GM20000 (cell line): ENCODE measurements at regions not wholly inside any gene's neighbourhood (a gene's known extent, or its start where the extent isn't known, plus 50 kb on each side); places are given as distances from the start of the nearest gene placed in this dataset.

Experiments
- DNase-seq: peaks from one replicate; pipeline ENCODE4 v3.0.0; 2012; ENCODE audit warnings: low spot score
- CTCF ChIP-seq: IDR thresholded peaks from 2 replicates; pipeline ENCODE4 v1.5.1; 2012; ENCODE audit warnings: mild to moderate bottlenecking, control low read depth; ENCODE audit errors: extremely low read depth, missing control alignments

- no peak for TF ChIP-seq CTCF
Measured at GRCh38 chr1:186572509-186572908, 107.7 kb downstream of the PTGS2 start.

DNA sequence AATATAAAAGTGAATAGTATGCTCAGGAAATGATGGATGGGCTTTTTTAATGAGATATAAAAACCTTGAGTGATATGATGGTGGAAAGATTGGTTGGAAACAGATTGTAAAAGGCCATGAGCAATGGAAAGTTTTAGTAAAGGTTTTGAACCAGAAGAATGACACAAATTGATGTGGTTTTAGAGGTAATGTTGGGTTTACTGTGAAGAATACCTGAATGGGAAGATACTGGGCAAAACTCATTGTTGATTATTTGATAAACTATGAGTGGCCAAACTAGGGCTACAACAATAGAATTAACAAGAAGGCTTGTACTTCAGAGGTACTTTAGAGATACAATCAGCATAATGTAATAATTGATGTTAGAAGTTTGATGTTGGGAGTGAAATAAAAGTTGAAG lies 108.5 kb downstream of the PTGS2 start:
- TF ChIP-seq CTCF: no peak
- DNase-seq: no peak

More at GRCh38 chr1:186572509-186572908, 107.7 kb downstream of the PTGS2 start:
- no peak for DNase-seq

GRCh38 chr1:186569856-186570255 lies 108.9 kb upstream of the PDC start:
- TF ChIP-seq CTCF: no peak
- no peak for DNase-seq

DNA sequence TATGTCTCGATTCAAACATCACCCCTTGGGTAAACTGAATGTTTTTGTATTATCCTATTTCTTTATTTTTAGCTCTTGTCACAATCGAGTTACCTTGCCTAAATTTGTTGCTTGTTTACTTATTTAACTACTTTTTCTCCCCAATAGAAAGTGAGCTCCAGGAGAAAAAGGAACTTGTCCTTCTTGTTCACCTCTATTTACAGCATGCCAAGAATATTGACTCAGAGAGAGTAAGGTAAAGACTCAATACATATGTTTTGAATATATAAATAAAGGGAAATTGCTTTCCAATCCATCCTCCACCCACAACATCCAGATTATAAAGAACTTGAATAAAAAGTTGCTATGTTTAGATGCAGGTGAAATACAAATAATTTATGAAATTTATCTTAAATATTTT lies 107.3 kb upstream of the PDC start:
- TF ChIP-seq CTCF: no peak
- DNase-seq: no peak

DNA sequence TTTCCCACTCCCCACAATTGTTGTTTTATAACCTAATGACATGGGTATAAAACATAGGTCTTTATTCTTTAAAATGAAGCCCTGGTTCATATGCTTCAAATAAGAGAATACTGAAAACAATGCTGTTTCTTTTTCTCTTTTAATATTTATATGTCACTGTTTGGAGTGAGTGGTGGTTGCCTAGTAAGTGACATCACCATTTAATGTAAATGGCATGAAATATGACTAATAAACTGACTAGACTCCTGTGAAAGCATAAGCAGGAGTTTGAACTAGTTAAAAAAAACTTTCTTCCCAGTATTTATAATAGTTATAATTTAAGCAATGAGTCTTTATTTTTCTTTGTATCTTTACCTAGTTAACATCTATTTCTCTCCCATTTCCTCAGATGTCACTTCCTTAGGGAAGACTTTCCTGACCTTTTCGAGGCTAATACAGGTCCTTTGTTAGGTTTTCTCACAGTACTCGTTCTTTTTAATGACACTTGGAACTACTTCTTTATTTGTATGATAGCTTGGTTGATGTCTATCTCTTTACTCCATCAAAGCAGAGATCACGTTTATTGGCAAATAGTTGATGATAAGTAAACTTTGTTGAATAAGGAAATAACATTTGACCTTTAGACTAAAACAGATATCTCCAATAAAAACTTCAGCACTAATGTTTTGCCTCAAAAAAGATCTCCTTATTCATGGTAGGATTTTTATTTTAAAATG lies 105.4 kb upstream of the PDC start:
- no peak for TF ChIP-seq CTCF
- DNase-seq: no peak

DNA sequence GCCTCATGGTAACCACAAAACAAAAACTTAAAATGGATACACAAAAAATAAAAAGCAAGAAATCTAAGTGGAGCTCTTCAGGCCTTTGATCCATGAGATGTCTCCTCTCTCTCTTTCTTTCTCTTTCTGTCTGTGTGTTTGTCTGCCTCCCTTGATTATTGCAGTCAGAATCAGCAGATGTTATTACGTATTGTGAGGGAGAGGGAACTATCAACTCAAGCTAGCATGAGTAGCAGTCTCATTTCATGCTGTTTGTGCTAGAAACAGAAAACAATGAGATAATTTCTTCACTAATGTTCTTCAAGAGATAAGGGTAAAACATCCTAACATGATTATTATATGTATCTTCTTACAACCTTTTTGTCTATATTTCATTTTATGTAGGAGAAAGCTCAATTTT lies 103.7 kb upstream of the PDC start:
- no peak for DNase-seq
- TF ChIP-seq CTCF: no peak

DNA sequence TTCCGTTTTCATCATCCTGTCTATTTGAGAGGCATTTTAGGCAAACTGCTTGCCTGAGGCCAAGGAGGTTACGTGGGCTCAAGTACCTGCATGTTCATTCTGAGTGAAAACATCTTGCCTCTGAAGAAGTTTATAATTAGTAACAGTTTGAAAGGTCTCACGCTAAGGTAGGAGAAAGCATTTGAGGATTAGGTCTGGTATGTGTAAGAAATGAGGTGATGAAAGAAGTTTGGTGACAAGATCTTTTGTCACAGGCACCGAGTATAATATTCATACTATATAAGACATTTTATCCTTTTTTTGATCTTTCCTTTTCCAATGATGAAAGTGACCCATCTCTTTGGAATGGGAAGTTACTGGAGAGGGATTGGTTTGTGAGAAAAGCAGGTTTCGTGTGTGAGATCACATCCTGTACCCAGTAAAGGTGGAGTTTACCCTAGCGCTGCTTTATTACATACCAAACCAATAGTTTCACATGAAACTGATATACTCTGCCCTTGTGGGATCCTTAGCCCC lies 98.7 kb upstream of the PDC start:
- no peak for TF ChIP-seq CTCF
- no peak for DNase-seq
